ENCODE measurements at regions not wholly inside any gene's neighbourhood (a gene's known extent, or its start where the extent isn't known, plus 50 kb on each side); places are given as distances from the start of the nearest gene placed in this dataset.

GRCh38 chr20:22863826-22864225 lies 171.3 kb upstream of the SSTR4 start:
- DNase-seq = no peak

GRCh38 chr20:22866812-22867341 lies 168.2 kb upstream of the SSTR4 start:
- no peak for DNase-seq

GRCh38 chr20:22878166-22878565 lies 156.9 kb upstream of the SSTR4 start:
- DNase-seq = no peak

- no peak for DNase-seq
Measured at GRCh38 chr20:22880277-22880676, 154.8 kb upstream of the SSTR4 start.

- DNase-seq = no peak
Measured at GRCh38 chr20:22887796-22888195, 147.3 kb upstream of the SSTR4 start.

GRCh38 chr20:22890594-22891300 lies 144.4 kb upstream of the SSTR4 start:
- no peak for DNase-seq

- DNase-seq = no peak
Measured at GRCh38 chr20:22901164-22901563, 133.9 kb upstream of the SSTR4 start.

GRCh38 chr20:22901921-22902320 lies 133.2 kb upstream of the SSTR4 start:
- no peak for DNase-seq

GRCh38 chr20:22904386-22904785 lies 130.7 kb upstream of the SSTR4 start:
- DNase-seq = no peak

GRCh38 chr20:22904905-22905304 lies 130.2 kb upstream of the SSTR4 start:
- no peak for DNase-seq

GRCh38 chr20:22905658-22906057 lies 129.5 kb upstream of the SSTR4 start:
- DNase-seq = no peak

GRCh38 chr20:22908437-22908836 lies 126.7 kb upstream of the SSTR4 start:
- DNase-seq = no peak

- no peak for DNase-seq
Measured at GRCh38 chr20:22908944-22909343, 126.2 kb upstream of the SSTR4 start.

GRCh38 chr20:22909436-22909835 lies 125.7 kb upstream of the SSTR4 start:
- DNase-seq = no peak

- no peak for DNase-seq
Measured at GRCh38 chr20:22910287-22910852, 124.7 kb upstream of the SSTR4 start.

- no peak for DNase-seq
Measured at GRCh38 chr20:22914291-22914690, 120.8 kb upstream of the SSTR4 start.

GRCh38 chr20:22915512-22915911 lies 119.6 kb upstream of the SSTR4 start:
- no peak for DNase-seq

- DNase-seq = no peak
Measured at GRCh38 chr20:22916021-22916842, 118.9 kb upstream of the SSTR4 start.

GRCh38 chr20:22918286-22918983 lies 116.7 kb upstream of the SSTR4 start:
- no peak for DNase-seq

- no peak for DNase-seq
Measured at GRCh38 chr20:22920898-22921297, 114.2 kb upstream of the SSTR4 start.

GRCh38 chr20:22921595-22922421 lies 113.3 kb upstream of the SSTR4 start:
- no peak for DNase-seq

GRCh38 chr20:22922987-22923386 lies 112.1 kb upstream of the SSTR4 start:
- no peak for DNase-seq

Data from activated CD4-positive, alpha-beta T cell treated with anti-CD3 and anti-CD28 coated beads, Interleukin-2, amount 50 U/mL, for 4 hours (primary cell).